GM12878 (cell line): ENCODE measurements at regions not wholly inside any gene's neighbourhood (a gene's known extent, or its start where the extent isn't known, plus 50 kb on each side); places are given as distances from the start of the nearest gene placed in this dataset.

Experiments used
- ATAC-seq: fragments of 200-7000 bp; cut with Tn5 transposase; 3 replicates; pipeline ENCODE4 v1.9.1; 2020; ENCODE audit warnings: mild to moderate bottlenecking, moderate library complexity
- BruUV-seq: library from RNA; stranded (reverse); fragments of 400-500 nt; replicated peaks from 2 replicates; lab custom pipeline; 2021; lab: Mats Ljungman, UMichigan
- CTCF ChIA-PET: fragments of 300-600 bp; sonication (Branson Sonifier 250); formaldehyde crosslinking; extraction: SDS; loops from one replicate; lab custom pipeline; 2021; ENCODE audit warnings: inconsistent platforms; lab: Yijun Ruan, JAX
- POLR2A ChIA-PET: fragments of 350-600 bp; formaldehyde crosslinking; extraction: SDS; loops from one replicate; lab custom pipeline; 2021; ENCODE audit warnings: inconsistent platforms; lab: Charles Lee
- RAD21 ChIA-PET: fragments of 300-600 bp; sonication (Branson Sonifier 250); formaldehyde crosslinking; loops from one replicate; lab custom pipeline; 2023; ENCODE audit warnings: antibody characterized with exemption; ENCODE audit not compliant: unreplicated experiment; lab: Charles Lee
- SMC1A ChIA-PET: fragments of 300-600 bp; sonication (Branson Sonifier 250); formaldehyde crosslinking; loops from one replicate; lab custom pipeline; 2023; ENCODE audit not compliant: unreplicated experiment, uncharacterized antibody; lab: Charles Lee
- DNase-seq: peaks from one replicate; pipeline ENCODE4 v3.0.0-alpha.2; 2011; ENCODE audit warnings: low read depth, low spot score
- FAIRE-seq: peaks from 3 replicates; lab custom pipeline; 2011; peaks lifted over from hg19 to GRCh38; lab: Jason Lieb, UNC
- H2AFZ ChIP-seq: 2 replicates; pipeline ENCODE4 v1.6.0; 2011; ENCODE audit warnings: low read depth, low read length, control low read depth; ENCODE audit not compliant: control insufficient read depth
- H3K27ac ChIP-seq: 2 replicates; pipeline ENCODE4 v1.5.1; 2011; ENCODE audit warnings: control low read depth; ENCODE audit not compliant: control insufficient read depth, insufficient read depth
- H3K27me3 ChIP-seq, 2 experiments: replicated peaks in 1 of 2; 2 replicates each; pipeline versions ENCODE4 v1.6.0 to v1.6.1; 2011; ENCODE audit warnings: low read length in 1 of 2; ENCODE audit not compliant: control insufficient read depth in 2 of 2, insufficient read depth in 2 of 2
- H3K36me3 ChIP-seq, 2 experiments: 2 replicates each; pipeline ENCODE4 v1.5.1; 2011; ENCODE audit warnings: low read length in 1 of 2; ENCODE audit not compliant: control insufficient read depth in 2 of 2, insufficient read depth in 2 of 2
- H3K4me1 ChIP-seq: 2 replicates; pipeline ENCODE4 v1.6.1; 2011; ENCODE audit warnings: mild to moderate bottlenecking, low read length, moderate library complexity, mixed read lengths; ENCODE audit not compliant: control insufficient read depth, insufficient read depth
- H3K4me2 ChIP-seq: 2 replicates; pipeline ENCODE4 v1.6.0; 2011; ENCODE audit warnings: control low read depth; ENCODE audit not compliant: control insufficient read depth, insufficient read depth
- H3K4me3 ChIP-seq: fragments of 200-600 bp; sonication (generic); 2 replicates; pipeline ENCODE4 v1.5.1; 2016
- H3K79me2 ChIP-seq: 2 replicates; pipeline ENCODE4 v1.6.0; 2011; ENCODE audit warnings: low read length; ENCODE audit not compliant: control insufficient read depth, insufficient read depth
- H3K9ac ChIP-seq: 2 replicates; pipeline ENCODE4 v1.8.0; 2011; ENCODE audit warnings: low read length, control low read depth, mixed read lengths; ENCODE audit not compliant: control insufficient read depth, insufficient read depth
- H3K9me3 ChIP-seq: replicated peaks from 3 replicates; pipeline ENCODE4 v1.5.1; 2011; ENCODE audit warnings: mild to moderate bottlenecking, low read length; ENCODE audit not compliant: control insufficient read depth, insufficient read depth
- H4K20me1 ChIP-seq: 2 replicates; pipeline ENCODE4 v1.6.0; 2011; ENCODE audit not compliant: control insufficient read depth, insufficient read depth
- ATF7 ChIP-seq: fragments of 450-650 bp; IDR thresholded peaks from 2 replicates; pipeline ENCODE4 v1.6.1; 2016; ENCODE audit warnings: low read depth, mild to moderate bottlenecking
- CBFB ChIP-seq: IDR thresholded peaks from 2 replicates; pipeline ENCODE4 v1.6.1; 2016; ENCODE audit warnings: antibody characterized with exemption, low read depth
- CBX3 ChIP-seq: fragments of 200-600 bp; sonication (generic); IDR thresholded peaks from 2 replicates; pipeline ENCODE4 v1.6.1; 2016; ENCODE audit warnings: low read depth, borderline replicate concordance
- MTA2 ChIP-seq: fragments of 450-650 bp; IDR thresholded peaks from 2 replicates; pipeline ENCODE4 v1.6.1; 2016; ENCODE audit warnings: low read depth, mild to moderate bottlenecking, moderate library complexity
- NFYB ChIP-seq: IDR thresholded peaks from 2 replicates; pipeline ENCODE4 v1.6.1; 2011; ENCODE audit warnings: low read depth, mild to moderate bottlenecking, low read length, improper control_type of control experiment, moderate library complexity; ENCODE audit not compliant: insufficient read depth
- NR2C1 ChIP-seq: fragments of 450-650 bp; IDR thresholded peaks from 2 replicates; pipeline ENCODE4 v1.6.1; 2017; ENCODE audit warnings: antibody characterized with exemption, mild to moderate bottlenecking, moderate library complexity
- RFX5 ChIP-seq: IDR thresholded peaks from 2 replicates; pipeline ENCODE4 v1.6.1; 2011; ENCODE audit warnings: low read depth, low read length, improper control_type of control experiment
- SIN3A ChIP-seq: IDR thresholded peaks from 2 replicates; pipeline ENCODE4 v1.6.1; 2012; ENCODE audit warnings: low read depth, low read length, improper control_type of control experiment
- SMC3 ChIP-seq: IDR thresholded peaks from 2 replicates; pipeline ENCODE4 v1.6.1; 2011; ENCODE audit warnings: low read length, improper control_type of control experiment, borderline replicate concordance
- TARDBP ChIP-seq: IDR thresholded peaks from 2 replicates; pipeline ENCODE4 v1.6.1; 2016; ENCODE audit warnings: borderline replicate concordance
- WRNIP1 ChIP-seq: IDR thresholded peaks from 2 replicates; pipeline ENCODE4 v1.6.1; 2011; ENCODE audit warnings: low read depth, low read length, improper control_type of control experiment, borderline replicate concordance
- ZNF207 ChIP-seq: fragments of 450-650 bp; IDR thresholded peaks from 2 replicates; pipeline ENCODE4 v1.6.1; 2014; ENCODE audit warnings: antibody characterized with exemption, mild to moderate bottlenecking, borderline replicate concordance
- WGBS: methylation state at CpG from one replicate; pipeline ENCODE4 v1.1.6; 2016; ENCODE audit warnings: low lambda C conversion rate; ENCODE audit not compliant: insufficient replicate concordance, insufficient coverage; ENCODE audit errors: missing lambda C conversion rate; 5-methylcytosine and 5-hydroxymethylcytosine counted together
- in situ Hi-C: fragments of 300-500 bp; cut with MboI; formaldehyde crosslinking; loops from 9 replicates; pipeline ENCODE4 v1.14.3; 2018; ENCODE audit warnings: mixed read lengths
- intact Hi-C: fragments of 100-400 bp; cut with micrococcal nuclease; formaldehyde crosslinking; loops from one replicate; pipeline ENCODE4 v1.14.2; 2022; ENCODE audit not compliant: unreplicated experiment
- TF ChIP-seq, protein P1 (sequence below): IDR thresholded peaks from 2 replicates; pipeline ENCODE4 v1.6.1; 2012; ENCODE audit warnings: low read depth, low read length, improper control_type of control experiment
- TF ChIP-seq, protein P2 (sequence below): fragments of 450-650 bp; formaldehyde crosslinking; IDR thresholded peaks from 2 replicates; pipeline ENCODE4 v1.4.0; 2020; ENCODE audit warnings: mild to moderate bottlenecking, moderate library complexity

DNA sequence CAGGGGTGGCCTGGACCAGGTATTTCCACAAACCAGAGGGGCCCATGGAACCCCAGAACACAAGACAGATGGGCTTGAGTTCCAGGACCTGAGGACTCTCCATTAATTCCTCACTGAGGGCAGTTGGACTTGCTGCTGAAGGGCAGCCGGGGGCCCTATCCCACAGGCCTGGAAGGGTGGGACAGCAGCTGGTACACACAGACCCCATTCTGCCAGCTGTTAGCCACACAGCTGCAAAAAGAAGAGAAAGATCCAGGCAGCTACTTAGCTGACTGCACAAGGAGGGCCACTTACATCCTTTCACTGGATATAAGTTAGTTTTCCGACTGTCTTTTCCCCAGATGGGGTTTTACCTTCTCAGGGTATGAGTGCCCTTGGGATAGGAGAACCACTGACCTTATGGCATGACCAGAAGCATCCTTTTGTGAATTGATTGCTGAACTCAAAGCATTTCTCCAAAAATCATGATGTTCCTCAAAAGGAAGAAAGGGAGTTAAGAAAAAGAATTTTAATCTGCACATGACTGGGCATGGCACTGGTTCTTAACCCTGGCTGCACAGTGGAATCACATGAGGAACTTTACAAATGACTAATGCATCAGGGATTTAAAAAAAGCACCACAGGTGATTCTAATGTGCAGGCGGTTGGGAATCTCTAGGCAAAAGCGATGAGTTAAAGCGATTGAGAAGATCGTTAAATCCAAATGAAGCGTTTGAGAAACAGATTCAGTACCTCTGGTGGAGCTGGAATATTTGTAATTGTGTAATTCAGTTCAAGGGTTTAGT is 199.4 kb downstream of the TFAP2A start:
- Histone ChIP-seq H2AFZ (no peak overlapping the region), H3K9me3 (no peaks in the 10 kb centered on the region), H3K27me3 (no peaks in the 10 kb centered on the region; a peak in 1 of 4 replicates), H3K9ac (no peak overlapping the region), H3K27ac (no peak overlapping the region), H3K79me2 (no peaks in the 10 kb centered on the region), H3K4me3 (no peak overlapping the region), H3K4me1 (no peaks in the 10 kb centered on the region), H3K36me3 (no peaks in the 10 kb centered on the region), H4K20me1 (no peaks in the 10 kb centered on the region), H3K4me2 (no peak overlapping the region)
- no TSS peak for BruUV-seq
- CTCF ChIA-PET: interaction anchor here (0.6 kb wide), 1 partner anchor 135 kb away, joined by 3 read pairs; no protein-coding TSS in a partner anchor
- SMC1A ChIA-PET: no interaction called here
- TF ChIP-seq CBFB (no peak), CBX3 (no peak), NFYB (no peak), WRNIP1 (no peak), NR2C1 (no peak), SMC3 (no peak), ZNF207 (no peak), TARDBP (no peak), ATF7 (no peak), SIN3A (no peak), MTA2 (no peak), RFX5 (no peak)
- TF ChIP-seq, protein P1, sequence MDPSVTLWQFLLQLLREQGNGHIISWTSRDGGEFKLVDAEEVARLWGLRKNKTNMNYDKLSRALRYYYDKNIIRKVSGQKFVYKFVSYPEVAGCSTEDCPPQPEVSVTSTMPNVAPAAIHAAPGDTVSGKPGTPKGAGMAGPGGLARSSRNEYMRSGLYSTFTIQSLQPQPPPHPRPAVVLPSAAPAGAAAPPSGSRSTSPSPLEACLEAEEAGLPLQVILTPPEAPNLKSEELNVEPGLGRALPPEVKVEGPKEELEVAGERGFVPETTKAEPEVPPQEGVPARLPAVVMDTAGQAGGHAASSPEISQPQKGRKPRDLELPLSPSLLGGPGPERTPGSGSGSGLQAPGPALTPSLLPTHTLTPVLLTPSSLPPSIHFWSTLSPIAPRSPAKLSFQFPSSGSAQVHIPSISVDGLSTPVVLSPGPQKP: no peak
- TF ChIP-seq, protein P2, sequence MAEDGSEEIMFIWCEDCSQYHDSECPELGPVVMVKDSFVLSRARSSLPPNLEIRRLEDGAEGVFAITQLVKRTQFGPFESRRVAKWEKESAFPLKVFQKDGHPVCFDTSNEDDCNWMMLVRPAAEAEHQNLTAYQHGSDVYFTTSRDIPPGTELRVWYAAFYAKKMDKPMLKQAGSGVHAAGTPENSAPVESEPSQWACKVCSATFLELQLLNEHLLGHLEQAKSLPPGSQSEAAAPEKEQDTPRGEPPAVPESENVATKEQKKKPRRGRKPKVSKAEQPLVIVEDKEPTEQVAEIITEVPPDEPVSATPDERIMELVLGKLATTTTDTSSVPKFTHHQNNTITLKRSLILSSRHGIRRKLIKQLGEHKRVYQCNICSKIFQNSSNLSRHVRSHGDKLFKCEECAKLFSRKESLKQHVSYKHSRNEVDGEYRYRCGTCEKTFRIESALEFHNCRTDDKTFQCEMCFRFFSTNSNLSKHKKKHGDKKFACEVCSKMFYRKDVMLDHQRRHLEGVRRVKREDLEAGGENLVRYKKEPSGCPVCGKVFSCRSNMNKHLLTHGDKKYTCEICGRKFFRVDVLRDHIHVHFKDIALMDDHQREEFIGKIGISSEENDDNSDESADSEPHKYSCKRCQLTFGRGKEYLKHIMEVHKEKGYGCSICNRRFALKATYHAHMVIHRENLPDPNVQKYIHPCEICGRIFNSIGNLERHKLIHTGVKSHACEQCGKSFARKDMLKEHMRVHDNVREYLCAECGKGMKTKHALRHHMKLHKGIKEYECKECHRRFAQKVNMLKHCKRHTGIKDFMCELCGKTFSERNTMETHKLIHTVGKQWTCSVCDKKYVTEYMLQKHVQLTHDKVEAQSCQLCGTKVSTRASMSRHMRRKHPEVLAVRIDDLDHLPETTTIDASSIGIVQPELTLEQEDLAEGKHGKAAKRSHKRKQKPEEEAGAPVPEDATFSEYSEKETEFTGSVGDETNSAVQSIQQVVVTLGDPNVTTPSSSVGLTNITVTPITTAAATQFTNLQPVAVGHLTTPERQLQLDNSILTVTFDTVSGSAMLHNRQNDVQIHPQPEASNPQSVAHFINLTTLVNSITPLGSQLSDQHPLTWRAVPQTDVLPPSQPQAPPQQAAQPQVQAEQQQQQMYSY (CRISPR knock-in tag): no peak
- POLR2A ChIA-PET: no interaction called here
- no peak for ATAC-seq
- in situ Hi-C loops (no loop called here), intact Hi-C loops (no loop called here)
- FAIRE-seq: no peak
- WGBS: 47% methylated on average over 7 of the region's 7 CpGs
- RAD21 ChIA-PET: no interaction called here
- DNase-seq: no peak
